PC-3 (cell line): ENCODE measurements at regions not wholly inside any gene's neighbourhood (a gene's known extent, or its start where the extent isn't known, plus 50 kb on each side); places are given as distances from the start of the nearest gene placed in this dataset.

Source experiments
- ATAC-seq: fragments of 200-7000 bp; cut with Tn5 transposase; 2 replicates; pipeline ENCODE4 v1.9.1; 2020; ENCODE audit warnings: mild to moderate bottlenecking, moderate library complexity
- BruUV-seq: library from RNA; stranded (reverse); fragments of 400-500 nt; replicated peaks from 2 replicates; lab custom pipeline; 2021; lab: Mats Ljungman, UMichigan
- CTCF ChIA-PET: fragments of 300-600 bp; sonication (Branson Sonifier 250); formaldehyde crosslinking; loops from one replicate; lab custom pipeline; 2022; ENCODE audit warnings: antibody characterized with exemption; lab: Charles Lee
- POLR2A ChIA-PET: fragments of 300-600 bp; sonication (Branson Sonifier 250); formaldehyde crosslinking; loops from one replicate; lab custom pipeline; 2022; ENCODE audit warnings: antibody characterized with exemption; ENCODE audit not compliant: unreplicated experiment; lab: Charles Lee
- DNase-seq: peaks from one replicate; pipeline ENCODE4 v3.0.0-alpha.2; 2015
- H2AFZ ChIP-seq: fragments of 300-600 bp; sonication (generic); 2 replicates; pipeline ENCODE4 v1.6.0; 2016; ENCODE audit warnings: antibody characterized with exemption, low read length
- H3F3A ChIP-seq: fragments of 300-600 bp; sonication (generic); one replicate; pipeline ENCODE4 v1.6.0; 2017; ENCODE audit warnings: antibody characterized with exemption, low read length, control low read depth, mild to moderate bottlenecking; ENCODE audit not compliant: unreplicated experiment
- H3K27ac ChIP-seq: fragments of 300-600 bp; sonication (generic); 2 replicates; pipeline ENCODE4 v1.5.1; 2016; ENCODE audit warnings: mild to moderate bottlenecking, low read length
- H3K27me3 ChIP-seq: fragments of 300-600 bp; sonication (generic); 2 replicates; pipeline ENCODE4 v1.6.1; 2016; ENCODE audit warnings: low read length, mixed read lengths
- H3K36me3 ChIP-seq: fragments of 300-600 bp; sonication (generic); 2 replicates; pipeline ENCODE4 v1.6.1; 2016; ENCODE audit warnings: low read depth, mixed run types, low read length, mixed read lengths
- H3K4me1 ChIP-seq: fragments of 300-600 bp; sonication (generic); 2 replicates; pipeline ENCODE4 v1.5.1; 2016; ENCODE audit warnings: low read length; ENCODE audit not compliant: insufficient read depth
- H3K4me2 ChIP-seq: fragments of 300-600 bp; sonication (generic); 2 replicates; pipeline ENCODE4 v1.6.0; 2016; ENCODE audit warnings: low read length
- H3K4me3 ChIP-seq: fragments of 300-600 bp; sonication (generic); 2 replicates; pipeline ENCODE4 v1.5.1; 2016; ENCODE audit warnings: mild to moderate bottlenecking, low read length, mixed read lengths
- H3K79me2 ChIP-seq: fragments of 300-600 bp; sonication (generic); 2 replicates; pipeline ENCODE4 v1.6.1; 2017; ENCODE audit warnings: low read length, mixed read lengths
- H3K9ac ChIP-seq: fragments of 300-600 bp; sonication (generic); 2 replicates; pipeline ENCODE4 v1.6.0; 2016; ENCODE audit warnings: mild to moderate bottlenecking, low read length
- H3K9me2 ChIP-seq: fragments of 300-600 bp; sonication (generic); replicated peaks from 2 replicates; pipeline ENCODE4 v1.6.1; 2016; ENCODE audit warnings: mixed run types, low read length, mixed read lengths
- H3K9me3 ChIP-seq: fragments of 300-600 bp; sonication (generic); 2 replicates; pipeline ENCODE4 v1.6.1; 2016; ENCODE audit warnings: low read length, mixed read lengths
- H4K20me1 ChIP-seq: fragments of 300-600 bp; sonication (generic); 2 replicates; pipeline ENCODE4 v1.6.1; 2016; ENCODE audit warnings: low read length, mixed read lengths
- EZH2 ChIP-seq: fragments of 300-600 bp; sonication (generic); IDR thresholded peaks from one replicate; pipeline ENCODE4 v1.6.1; 2017; ENCODE audit warnings: antibody characterized with exemption, mild to moderate bottlenecking, low read length; ENCODE audit not compliant: unreplicated experiment
- EZH2phosphoT487 ChIP-seq: fragments of 300-600 bp; sonication (generic); IDR thresholded peaks from 2 replicates; pipeline ENCODE4 v1.6.1; 2018; ENCODE audit warnings: mild to moderate bottlenecking, antibody characterized with exemption, low read length, borderline replicate concordance
- intact Hi-C: fragments of 100-400 bp; cut with micrococcal nuclease; formaldehyde crosslinking; loops from 2 replicates; pipeline ENCODE4 v1.9.0; 2023
- TF ChIP-seq, protein P1 (sequence below): fragments of 300-600 bp; sonication (generic); conservative IDR thresholded peaks from 2 replicates; pipeline ENCODE4 v1.5.1; 2017; ENCODE audit warnings: antibody characterized with exemption, low read depth, mild to moderate bottlenecking, low read length

DNA sequence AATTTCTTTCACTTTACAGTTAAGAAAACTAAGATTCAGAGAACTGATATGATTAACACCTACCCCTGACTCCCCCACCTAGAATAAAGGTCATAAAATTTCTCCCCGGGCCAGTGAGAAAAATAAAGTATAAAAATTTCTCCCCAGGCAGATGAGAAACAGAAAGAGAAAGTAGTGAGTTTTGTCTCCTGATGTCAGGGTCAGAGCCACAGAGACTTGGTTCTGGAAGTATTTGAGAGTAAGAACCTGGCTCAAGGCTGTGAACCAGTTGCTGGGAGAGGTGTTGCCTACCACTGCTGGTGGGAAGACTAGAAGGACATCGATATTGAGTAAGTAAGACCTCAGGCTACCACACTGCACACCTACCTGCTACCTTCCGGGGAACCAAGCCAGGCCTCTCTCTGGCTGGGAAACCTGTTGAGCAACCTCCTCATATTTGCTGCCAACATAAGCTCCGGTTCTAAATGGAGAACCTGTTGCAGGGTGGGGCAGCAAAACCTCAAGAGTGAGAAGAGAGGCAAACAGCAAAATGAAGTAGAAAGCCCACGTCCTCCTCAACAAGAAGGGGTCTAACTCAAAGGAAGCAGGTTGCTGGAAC lies 104.2 kb upstream of the PUDP start:
- Histone ChIP-seq H3K9ac (no peak overlapping the region), H3K79me2 (no peaks in the 10 kb centered on the region), H3K27me3 (no peaks in the 10 kb centered on the region), H3K4me3 (peak overlapping the region; percentile 38; the same call in 1 of the 2 replicates), H3K27ac (0 out of 2 replicates have a peak overlapping the region, but pooled peaks have one; percentile 28), H3K4me2 (peak overlapping the region; percentile 74), H3K4me1 (peaks cover 6% of the 10 kb centered on the region), H3F3A (no peaks in the 10 kb centered on the region), H3K9me2 (no peaks in the 10 kb centered on the region), H2AFZ (peak overlapping the region; percentile 69), H3K36me3 (no peaks in the 10 kb centered on the region), H4K20me1 (no peaks in the 10 kb centered on the region), H3K9me3 (no peaks in the 10 kb centered on the region)
- TF ChIP-seq EZH2phosphoT487 (no peak), EZH2 (no peak)
- TF ChIP-seq, protein P1, sequence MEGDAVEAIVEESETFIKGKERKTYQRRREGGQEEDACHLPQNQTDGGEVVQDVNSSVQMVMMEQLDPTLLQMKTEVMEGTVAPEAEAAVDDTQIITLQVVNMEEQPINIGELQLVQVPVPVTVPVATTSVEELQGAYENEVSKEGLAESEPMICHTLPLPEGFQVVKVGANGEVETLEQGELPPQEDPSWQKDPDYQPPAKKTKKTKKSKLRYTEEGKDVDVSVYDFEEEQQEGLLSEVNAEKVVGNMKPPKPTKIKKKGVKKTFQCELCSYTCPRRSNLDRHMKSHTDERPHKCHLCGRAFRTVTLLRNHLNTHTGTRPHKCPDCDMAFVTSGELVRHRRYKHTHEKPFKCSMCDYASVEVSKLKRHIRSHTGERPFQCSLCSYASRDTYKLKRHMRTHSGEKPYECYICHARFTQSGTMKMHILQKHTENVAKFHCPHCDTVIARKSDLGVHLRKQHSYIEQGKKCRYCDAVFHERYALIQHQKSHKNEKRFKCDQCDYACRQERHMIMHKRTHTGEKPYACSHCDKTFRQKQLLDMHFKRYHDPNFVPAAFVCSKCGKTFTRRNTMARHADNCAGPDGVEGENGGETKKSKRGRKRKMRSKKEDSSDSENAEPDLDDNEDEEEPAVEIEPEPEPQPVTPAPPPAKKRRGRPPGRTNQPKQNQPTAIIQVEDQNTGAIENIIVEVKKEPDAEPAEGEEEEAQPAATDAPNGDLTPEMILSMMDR = no peak
- ChIA-PET CTCF (no interaction called here), POLR2A (no interaction called here)
- ATAC-seq = peak; percentile 68
- peak; percentile 85 for DNase-seq
- intact Hi-C loops = no loop called here
- BruUV-seq = no TSS peak

DNA sequence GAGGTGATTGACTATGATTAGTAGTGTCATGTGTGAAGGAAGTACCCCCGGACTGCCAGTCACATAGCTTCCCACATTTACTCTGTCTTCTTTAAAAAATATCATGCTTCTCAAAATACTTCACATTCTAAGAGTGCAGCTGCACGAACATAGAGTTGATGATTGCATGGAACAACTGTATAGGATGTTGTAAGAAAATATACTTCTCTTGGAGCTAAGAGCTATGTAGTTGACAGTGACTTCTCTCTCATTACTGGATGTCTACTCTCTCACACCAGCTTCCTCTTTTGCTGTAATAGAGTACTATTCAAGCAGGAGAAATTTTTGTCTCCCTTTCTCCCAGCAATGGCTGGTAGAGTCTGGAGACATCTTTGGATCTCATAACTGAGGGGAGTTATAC lies 99.4 kb upstream of the PUDP start:
- no TSS peak for BruUV-seq
- ChIA-PET CTCF (no interaction called here), POLR2A (no interaction called here)
- Histone ChIP-seq H3K36me3 (no peaks in the 10 kb centered on the region), H3K27ac (no peak overlapping the region), H3K9me3 (no peaks in the 10 kb centered on the region), H3K4me1 (peaks cover under 1% of the 10 kb centered on the region), H3K9me2 (no peaks in the 10 kb centered on the region), H3K79me2 (no peaks in the 10 kb centered on the region), H3K9ac (no peak overlapping the region), H2AFZ (no peak overlapping the region), H3K4me3 (no peak overlapping the region), H3K4me2 (no peak overlapping the region), H3K27me3 (no peaks in the 10 kb centered on the region), H3F3A (no peaks in the 10 kb centered on the region), H4K20me1 (no peaks in the 10 kb centered on the region)
- ATAC-seq (no peak), DNase-seq (no peak)
- TF ChIP-seq EZH2phosphoT487 (no peak), EZH2 (no peak)
- TF ChIP-seq, protein P1 = no peak
- intact Hi-C loops = no loop called here

DNA sequence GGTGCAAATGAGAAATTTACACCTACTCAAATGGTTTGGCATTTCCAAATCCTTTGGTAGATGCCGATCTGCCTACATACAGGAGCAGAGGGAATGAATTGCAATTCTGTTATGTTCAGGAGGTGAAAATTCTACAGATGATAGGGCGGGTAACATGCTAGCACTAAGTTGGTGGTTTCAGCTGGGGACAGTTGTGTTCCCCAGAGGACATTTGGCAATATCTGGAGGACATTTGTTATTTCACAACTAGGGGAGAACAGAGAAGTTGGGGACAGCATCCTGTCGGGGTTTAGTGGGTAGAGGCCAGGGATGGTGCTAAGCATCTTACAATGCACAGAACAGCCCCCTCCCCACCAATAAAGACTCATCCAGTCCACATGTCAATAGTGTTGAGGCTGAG lies 96.5 kb upstream of the PUDP start:
- TF ChIP-seq, protein P1 = no peak
- Histone ChIP-seq H3K79me2 (no peaks in the 10 kb centered on the region), H3K27me3 (no peaks in the 10 kb centered on the region), H3K9ac (no peak overlapping the region), H3K9me2 (no peaks in the 10 kb centered on the region), H4K20me1 (no peaks in the 10 kb centered on the region), H2AFZ (no peak overlapping the region), H3F3A (no peaks in the 10 kb centered on the region), H3K27ac (no peak overlapping the region), H3K4me3 (no peak overlapping the region), H3K4me2 (no peak overlapping the region), H3K4me1 (no peaks in the 10 kb centered on the region), H3K9me3 (no peaks in the 10 kb centered on the region), H3K36me3 (no peaks in the 10 kb centered on the region)
- DNase-seq (no peak), ATAC-seq (no peak)
- CTCF ChIA-PET = no interaction called here
- POLR2A ChIA-PET = no interaction called here
- intact Hi-C loops = no loop called here
- BruUV-seq = no TSS peak
